ENCODE measurements at regions not wholly inside any gene's neighbourhood (a gene's known extent, or its start where the extent isn't known, plus 50 kb on each side); places are given as distances from the start of the nearest gene placed in this dataset.
"Not testable (repeated sequence)": the region's sequence is repeated elsewhere in the genome, so short reads cannot be mapped to it uniquely, and the experiment has no call there.

- H3K36me3 ChIP-seq (ENCODE audit: control insufficient read depth in 2 of 2, extremely low read depth in 1 of 2, insufficient read depth in 2 of 2, low read length in 2 of 2) = no peaks in the 10 kb centered on the region
- dilution Hi-C loops (cut with MboI; ENCODE audit: extremely low pct_ligation_motif_present, low sequenced_read_pairs) = no loop called here
- H3K9me1 ChIP-seq (replicated peaks; ENCODE audit: control insufficient read depth, extremely low read depth, insufficient read depth, low read length) = no peaks in the 10 kb centered on the region
- H3K4me2 ChIP-seq (ENCODE audit: insufficient read depth, low read length) = peak overlapping the region; percentile 81
- DNase-seq (ENCODE audit: low read depth, low spot score) (peak; percentile 69), FAIRE-seq (peak; percentile 85)
- H3K9ac ChIP-seq (replicated peaks; ENCODE audit: extremely low read depth, insufficient read depth, low read length) = peak overlapping the region; percentile 52
- H3K27me3 ChIP-seq (ENCODE audit: control insufficient read depth in 2 of 2, insufficient read depth in 2 of 2, low read length in 2 of 2) = no peaks in the 10 kb centered on the region
- intact Hi-C loops (cut with micrococcal nuclease) = loop anchor here (1.0 to 2.0 kb wide), 2 partner anchors 14 to 28 kb away; no protein-coding TSS in a partner anchor
- H3K4me3 ChIP-seq (replicated peaks in 1 of 3; ENCODE audit: insufficient read depth in 1 of 3, low read depth in 1 of 3, low read length in 3 of 3) = no peak overlapping the region
- TF ChIP-seq GATA2 (IDR thresholded peaks at IDR 0.05; ENCODE audit: insufficient read depth, insufficient read length, low read depth, low read length) (no peak), POLR2A (IDR thresholded peaks at IDR 0.05; ENCODE audit: low read depth, low read length) (no peak), FOS (IDR thresholded peaks at IDR 0.05; ENCODE audit: borderline replicate concordance, insufficient read depth, low read length) (peak; percentile 78), JUN (IDR thresholded peaks at IDR 0.05; ENCODE audit: borderline replicate concordance, insufficient read depth, insufficient read length, low read depth) (peak; percentile 55), EZH2 (IDR thresholded peaks at IDR 0.05; ENCODE audit: borderline replicate concordance, low read depth, low read length, severe bottlenecking) (no peak), MYC (IDR thresholded peaks at IDR 0.05; ENCODE audit: low read depth, low read length) (no peak), POLR2AphosphoS5 (IDR thresholded peaks at IDR 0.05; ENCODE audit: insufficient read depth, low read depth, low read length) (no peak)
- peak overlapping the region; percentile 65 for H3K27ac ChIP-seq (ENCODE audit: insufficient read depth, low read depth, low read length)
- peaks cover 11% of the 10 kb centered on the region for H3K4me1 ChIP-seq (ENCODE audit: control insufficient read depth, extremely low read depth, insufficient read depth, low read length)
- H2AFZ ChIP-seq (ENCODE audit: low read depth, low read length) = peak overlapping the region; percentile 90
- CTCF ChIA-PET = no interaction called here
- no peaks in the 10 kb centered on the region for H4K20me1 ChIP-seq (replicated peaks; ENCODE audit: control insufficient read depth, extremely low read depth, insufficient read depth, low read length)
- no peaks in the 10 kb centered on the region for H3K9me3 ChIP-seq (replicated peaks; ENCODE audit: control insufficient read depth, insufficient read depth, low read length)
- BruUV-seq (replicated peaks) = no TSS peak
- POLR2A ChIA-PET = no interaction called here
- H3K79me2 ChIP-seq (ENCODE audit: control insufficient read depth, insufficient read depth, low read length) = no peaks in the 10 kb centered on the region
Measured at GRCh38 chr14:101090976-101091375, 187.5 kb upstream of the RTL1 start.

- H3K9me1 ChIP-seq (replicated peaks; ENCODE audit: control insufficient read depth, extremely low read depth, insufficient read depth, low read length); H2AFZ ChIP-seq (ENCODE audit: low read depth, low read length); H3K9ac ChIP-seq (replicated peaks; ENCODE audit: extremely low read depth, insufficient read depth, low read length); DNase-seq (ENCODE audit: low read depth, low spot score); H3K79me2 ChIP-seq (ENCODE audit: control insufficient read depth, insufficient read depth, low read length); H3K9me3 ChIP-seq (replicated peaks; ENCODE audit: control insufficient read depth, insufficient read depth, low read length); CTCF ChIA-PET; H4K20me1 ChIP-seq (replicated peaks; ENCODE audit: control insufficient read depth, extremely low read depth, insufficient read depth, low read length); FAIRE-seq; H3K4me2 ChIP-seq (ENCODE audit: insufficient read depth, low read length); H3K27me3 ChIP-seq (ENCODE audit: control insufficient read depth in 2 of 2, insufficient read depth in 2 of 2, low read length in 2 of 2); H3K4me3 ChIP-seq (replicated peaks in 1 of 3; ENCODE audit: insufficient read depth in 1 of 3, low read depth in 1 of 3, low read length in 3 of 3); dilution Hi-C loops (cut with MboI; ENCODE audit: extremely low pct_ligation_motif_present, low sequenced_read_pairs); H3K27ac ChIP-seq (ENCODE audit: insufficient read depth, low read depth, low read length); H3K36me3 ChIP-seq (ENCODE audit: control insufficient read depth in 2 of 2, extremely low read depth in 1 of 2, insufficient read depth in 2 of 2, low read length in 2 of 2); BruUV-seq (replicated peaks); POLR2A ChIA-PET: not testable (repeated sequence)
- peaks cover 41% of the 10 kb centered on the region for H3K4me1 ChIP-seq (ENCODE audit: control insufficient read depth, extremely low read depth, insufficient read depth, low read length)
- intact Hi-C loops (cut with micrococcal nuclease) = loop anchor here (5.0 kb wide), 1 partner anchor 103 kb away; no protein-coding TSS in a partner anchor
Measured at GRCh38 chr14:101094916-101095315, 191.4 kb upstream of the RTL1 start.

Data from endothelial cell of umbilical vein (primary cell).